ENCODE measurements at regions not wholly inside any gene's neighbourhood (a gene's known extent, or its start where the extent isn't known, plus 50 kb on each side); places are given as distances from the start of the nearest gene placed in this dataset.

DNA sequence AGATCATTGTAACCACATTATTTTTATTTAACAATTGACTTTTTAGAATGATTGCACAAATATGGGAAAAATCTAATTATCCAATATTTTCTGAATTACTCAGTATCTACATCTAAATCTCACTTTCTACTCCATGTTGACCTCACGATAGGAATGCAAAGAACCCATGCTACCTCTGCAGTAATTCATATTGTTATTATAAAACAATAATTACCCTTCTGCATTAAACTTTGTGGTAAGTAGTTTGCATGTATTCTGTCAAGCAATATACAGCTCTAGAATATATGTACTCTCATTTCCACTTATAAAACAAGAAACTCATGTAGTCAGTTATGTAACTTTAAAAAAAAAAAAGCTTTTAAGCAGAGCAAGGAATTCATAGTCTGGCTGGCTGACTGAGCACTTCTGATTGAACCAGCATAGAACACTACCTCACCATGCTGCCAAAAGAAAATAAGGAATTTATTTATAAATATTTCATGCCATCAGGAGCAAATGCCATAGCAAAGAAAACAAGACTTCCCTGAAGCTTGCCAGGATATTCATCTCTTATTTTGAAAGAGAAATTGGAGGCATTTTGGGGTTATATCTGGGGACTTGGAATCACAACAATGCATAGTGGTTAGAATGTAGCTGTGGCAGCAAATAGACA lies 895.7 kb downstream of the XPNPEP1 start (continued):
- TF ChIP-seq, protein P1, sequence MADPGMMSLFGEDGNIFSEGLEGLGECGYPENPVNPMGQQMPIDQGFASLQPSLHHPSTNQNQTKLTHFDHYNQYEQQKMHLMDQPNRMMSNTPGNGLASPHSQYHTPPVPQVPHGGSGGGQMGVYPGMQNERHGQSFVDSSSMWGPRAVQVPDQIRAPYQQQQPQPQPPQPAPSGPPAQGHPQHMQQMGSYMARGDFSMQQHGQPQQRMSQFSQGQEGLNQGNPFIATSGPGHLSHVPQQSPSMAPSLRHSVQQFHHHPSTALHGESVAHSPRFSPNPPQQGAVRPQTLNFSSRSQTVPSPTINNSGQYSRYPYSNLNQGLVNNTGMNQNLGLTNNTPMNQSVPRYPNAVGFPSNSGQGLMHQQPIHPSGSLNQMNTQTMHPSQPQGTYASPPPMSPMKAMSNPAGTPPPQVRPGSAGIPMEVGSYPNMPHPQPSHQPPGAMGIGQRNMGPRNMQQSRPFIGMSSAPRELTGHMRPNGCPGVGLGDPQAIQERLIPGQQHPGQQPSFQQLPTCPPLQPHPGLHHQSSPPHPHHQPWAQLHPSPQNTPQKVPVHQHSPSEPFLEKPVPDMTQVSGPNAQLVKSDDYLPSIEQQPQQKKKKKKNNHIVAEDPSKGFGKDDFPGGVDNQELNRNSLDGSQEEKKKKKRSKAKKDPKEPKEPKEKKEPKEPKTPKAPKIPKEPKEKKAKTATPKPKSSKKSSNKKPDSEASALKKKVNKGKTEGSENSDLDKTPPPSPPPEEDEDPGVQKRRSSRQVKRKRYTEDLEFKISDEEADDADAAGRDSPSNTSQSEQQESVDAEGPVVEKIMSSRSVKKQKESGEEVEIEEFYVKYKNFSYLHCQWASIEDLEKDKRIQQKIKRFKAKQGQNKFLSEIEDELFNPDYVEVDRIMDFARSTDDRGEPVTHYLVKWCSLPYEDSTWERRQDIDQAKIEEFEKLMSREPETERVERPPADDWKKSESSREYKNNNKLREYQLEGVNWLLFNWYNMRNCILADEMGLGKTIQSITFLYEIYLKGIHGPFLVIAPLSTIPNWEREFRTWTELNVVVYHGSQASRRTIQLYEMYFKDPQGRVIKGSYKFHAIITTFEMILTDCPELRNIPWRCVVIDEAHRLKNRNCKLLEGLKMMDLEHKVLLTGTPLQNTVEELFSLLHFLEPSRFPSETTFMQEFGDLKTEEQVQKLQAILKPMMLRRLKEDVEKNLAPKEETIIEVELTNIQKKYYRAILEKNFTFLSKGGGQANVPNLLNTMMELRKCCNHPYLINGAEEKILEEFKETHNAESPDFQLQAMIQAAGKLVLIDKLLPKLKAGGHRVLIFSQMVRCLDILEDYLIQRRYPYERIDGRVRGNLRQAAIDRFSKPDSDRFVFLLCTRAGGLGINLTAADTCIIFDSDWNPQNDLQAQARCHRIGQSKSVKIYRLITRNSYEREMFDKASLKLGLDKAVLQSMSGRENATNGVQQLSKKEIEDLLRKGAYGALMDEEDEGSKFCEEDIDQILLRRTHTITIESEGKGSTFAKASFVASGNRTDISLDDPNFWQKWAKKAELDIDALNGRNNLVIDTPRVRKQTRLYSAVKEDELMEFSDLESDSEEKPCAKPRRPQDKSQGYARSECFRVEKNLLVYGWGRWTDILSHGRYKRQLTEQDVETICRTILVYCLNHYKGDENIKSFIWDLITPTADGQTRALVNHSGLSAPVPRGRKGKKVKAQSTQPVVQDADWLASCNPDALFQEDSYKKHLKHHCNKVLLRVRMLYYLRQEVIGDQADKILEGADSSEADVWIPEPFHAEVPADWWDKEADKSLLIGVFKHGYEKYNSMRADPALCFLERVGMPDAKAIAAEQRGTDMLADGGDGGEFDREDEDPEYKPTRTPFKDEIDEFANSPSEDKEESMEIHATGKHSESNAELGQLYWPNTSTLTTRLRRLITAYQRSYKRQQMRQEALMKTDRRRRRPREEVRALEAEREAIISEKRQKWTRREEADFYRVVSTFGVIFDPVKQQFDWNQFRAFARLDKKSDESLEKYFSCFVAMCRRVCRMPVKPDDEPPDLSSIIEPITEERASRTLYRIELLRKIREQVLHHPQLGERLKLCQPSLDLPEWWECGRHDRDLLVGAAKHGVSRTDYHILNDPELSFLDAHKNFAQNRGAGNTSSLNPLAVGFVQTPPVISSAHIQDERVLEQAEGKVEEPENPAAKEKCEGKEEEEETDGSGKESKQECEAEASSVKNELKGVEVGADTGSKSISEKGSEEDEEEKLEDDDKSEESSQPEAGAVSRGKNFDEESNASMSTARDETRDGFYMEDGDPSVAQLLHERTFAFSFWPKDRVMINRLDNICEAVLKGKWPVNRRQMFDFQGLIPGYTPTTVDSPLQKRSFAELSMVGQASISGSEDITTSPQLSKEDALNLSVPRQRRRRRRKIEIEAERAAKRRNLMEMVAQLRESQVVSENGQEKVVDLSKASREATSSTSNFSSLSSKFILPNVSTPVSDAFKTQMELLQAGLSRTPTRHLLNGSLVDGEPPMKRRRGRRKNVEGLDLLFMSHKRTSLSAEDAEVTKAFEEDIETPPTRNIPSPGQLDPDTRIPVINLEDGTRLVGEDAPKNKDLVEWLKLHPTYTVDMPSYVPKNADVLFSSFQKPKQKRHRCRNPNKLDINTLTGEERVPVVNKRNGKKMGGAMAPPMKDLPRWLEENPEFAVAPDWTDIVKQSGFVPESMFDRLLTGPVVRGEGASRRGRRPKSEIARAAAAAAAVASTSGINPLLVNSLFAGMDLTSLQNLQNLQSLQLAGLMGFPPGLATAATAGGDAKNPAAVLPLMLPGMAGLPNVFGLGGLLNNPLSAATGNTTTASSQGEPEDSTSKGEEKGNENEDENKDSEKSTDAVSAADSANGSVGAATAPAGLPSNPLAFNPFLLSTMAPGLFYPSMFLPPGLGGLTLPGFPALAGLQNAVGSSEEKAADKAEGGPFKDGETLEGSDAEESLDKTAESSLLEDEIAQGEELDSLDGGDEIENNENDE (IDR thresholded peaks at IDR 0.05; ENCODE audit: insufficient replicate concordance, low read length), result no peak
- TF ChIP-seq RXRA (IDR thresholded peaks at IDR 0.05; ENCODE audit: insufficient read depth, low read depth, low read length) (no peak), POU5F1 (IDR thresholded peaks at IDR 0.05; ENCODE audit: low read depth, low read length) (no peak), POLR2A (IDR thresholded peaks at IDR 0.05; ENCODE audit: control extremely low read depth in 1 of 2, low read depth in 2 of 2, low read length in 2 of 2) (no peak), SIN3A (conservative IDR thresholded peaks at IDR 0.05 in 1 of 2, IDR thresholded peaks at IDR 0.05 in 1 of 2; ENCODE audit: low read depth in 1 of 2, low read length in 2 of 2) (no peak), TAF7 (optimal IDR thresholded peaks at IDR 0.05; ENCODE audit: borderline replicate concordance, low read depth, low read length) (no peak), HDAC2 (IDR thresholded peaks at IDR 0.05; ENCODE audit: borderline replicate concordance in 1 of 2, low read depth in 2 of 2, low read length in 2 of 2) (no peak), PHF8 (conservative IDR thresholded peaks at IDR 0.05; ENCODE audit: low read depth, low read length) (no peak), BRCA1 (IDR thresholded peaks at IDR 0.05; ENCODE audit: low read depth, low read length) (no peak)
- TF ChIP-seq, protein P2, sequence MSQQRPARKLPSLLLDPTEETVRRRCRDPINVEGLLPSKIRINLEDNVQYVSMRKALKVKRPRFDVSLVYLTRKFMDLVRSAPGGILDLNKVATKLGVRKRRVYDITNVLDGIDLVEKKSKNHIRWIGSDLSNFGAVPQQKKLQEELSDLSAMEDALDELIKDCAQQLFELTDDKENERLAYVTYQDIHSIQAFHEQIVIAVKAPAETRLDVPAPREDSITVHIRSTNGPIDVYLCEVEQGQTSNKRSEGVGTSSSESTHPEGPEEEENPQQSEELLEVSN (IDR thresholded peaks at IDR 0.05), result no peak
